Suprapubic skin (tissue), 4 donors: ENCODE measurements at regions not wholly inside any gene's neighbourhood (a gene's known extent, or its start where the extent isn't known, plus 50 kb on each side); places are given as distances from the start of the nearest gene placed in this dataset.

Experiments used
- DNase-seq, 2 donors: peaks; one replicate each; pipeline ENCODE4 v3.0.0-alpha.2; 2019; ENCODE audit warnings: low spot score in 2 of 2
- H3K27ac ChIP-seq: fragments of 200-600 bp; sonication (generic); one replicate; pipeline ENCODE4 v1.5.1; 2019
- H3K27me3 ChIP-seq: fragments of 200-600 bp; sonication (generic); one replicate; pipeline ENCODE4 v1.5.1; 2019
- H3K36me3 ChIP-seq: fragments of 200-600 bp; sonication (generic); one replicate; pipeline ENCODE4 v1.5.1; 2019
- H3K4me1 ChIP-seq: fragments of 200-600 bp; sonication (generic); one replicate; pipeline ENCODE4 v1.5.1; 2019
- H3K4me3 ChIP-seq: fragments of 200-600 bp; sonication (generic); one replicate; pipeline ENCODE4 v1.5.1; 2019; ENCODE audit warnings: mild to moderate bottlenecking
- H3K9me3 ChIP-seq: fragments of 200-600 bp; sonication (generic); one replicate; pipeline ENCODE4 v1.5.1; 2019
- CTCF ChIP-seq, 2 donors: fragments of 200-600 bp in 1 of 2; fragments of 450-650 bp in 1 of 2; sonication (generic) in 1 of 2; IDR thresholded peaks; one replicate each; pipeline ENCODE4 v1.5.1; 2016 to 2019; ENCODE audit warnings: antibody characterized with exemption in 2 of 2, mild to moderate bottlenecking in 1 of 2, moderate library complexity in 1 of 2
- EP300 ChIP-seq: sonication (generic); formaldehyde crosslinking; IDR thresholded peaks from one replicate; pipeline ENCODE4 v1.6.1; 2017; ENCODE audit warnings: antibody characterized with exemption
- POLR2A ChIP-seq, 2 donors: fragments of 450-650 bp; IDR thresholded peaks; one replicate each; pipeline ENCODE4 v1.6.1; 2017; ENCODE audit warnings: antibody characterized with exemption in 2 of 2, mild to moderate bottlenecking in 2 of 2, moderate library complexity in 2 of 2
- POLR2AphosphoS5 ChIP-seq, 3 donors: sonication (generic); formaldehyde crosslinking; IDR thresholded peaks; one replicate each; pipeline ENCODE4 v1.6.1; 2017; ENCODE audit warnings: antibody characterized with exemption in 3 of 3
- WGBS: methylation state at CpG from one replicate; pipeline ENCODE4 v1.1.5; 2018; 5-methylcytosine and 5-hydroxymethylcytosine counted together

- H3K27me3 ChIP-seq: no peaks in the 10 kb centered on the region
- TF ChIP-seq EP300: no peak
- no peak for TF ChIP-seq POLR2A (IDR thresholded peaks at IDR 0.05)
- TF ChIP-seq POLR2AphosphoS5 (IDR thresholded peaks at IDR 0.05): no peak
- no peak for TF ChIP-seq CTCF (IDR thresholded peaks at IDR 0.05)
- no peak for DNase-seq
These were observed 145.9 kb downstream of the ZPLD1 start for GRCh38 chr3:102580760-102581159.

GRCh38 chr3:102586485-102586884, 151.7 kb downstream of the ZPLD1 start:
- no peak overlapping the region for H3K27ac ChIP-seq
- no peak overlapping the region for H3K4me3 ChIP-seq
- TF ChIP-seq EP300: no peak
- TF ChIP-seq CTCF (IDR thresholded peaks at IDR 0.05): no peak
- no peak for TF ChIP-seq POLR2AphosphoS5 (IDR thresholded peaks at IDR 0.05)
- no peak for TF ChIP-seq POLR2A (IDR thresholded peaks at IDR 0.05)
- WGBS: 83% methylated on average over 4 of the region's 4 CpGs
- H3K4me1 ChIP-seq: no peaks in the 10 kb centered on the region
- H3K9me3 ChIP-seq: no peaks in the 10 kb centered on the region
- H3K36me3 ChIP-seq: no peaks in the 10 kb centered on the region
- no peaks in the 10 kb centered on the region for H3K27me3 ChIP-seq
- no peak for DNase-seq

More at GRCh38 chr3:102580760-102581159, 145.9 kb downstream of the ZPLD1 start:
- H3K4me3 ChIP-seq: no peak overlapping the region
- no peaks in the 10 kb centered on the region for H3K4me1 ChIP-seq
- H3K27ac ChIP-seq: no peak overlapping the region
- no peaks in the 10 kb centered on the region for H3K36me3 ChIP-seq
- no peaks in the 10 kb centered on the region for H3K9me3 ChIP-seq

GRCh38 chr3:102593812-102594602, 159.2 kb downstream of the ZPLD1 start:
- 69% methylated on average over 2 of the region's 2 CpGs for WGBS

GRCh38 chr3:102595057-102595456, 160.2 kb downstream of the ZPLD1 start:
- no peak overlapping the region for H3K27ac ChIP-seq
- no peaks in the 10 kb centered on the region for H3K27me3 ChIP-seq
- WGBS: 76% methylated on average over 3 of the region's 3 CpGs
- no peaks in the 10 kb centered on the region for H3K4me1 ChIP-seq
- TF ChIP-seq POLR2AphosphoS5 (IDR thresholded peaks at IDR 0.05): no peak
- no peak for TF ChIP-seq EP300
- no peak for TF ChIP-seq POLR2A (IDR thresholded peaks at IDR 0.05)
- no peak for TF ChIP-seq CTCF (IDR thresholded peaks at IDR 0.05)
- H3K9me3 ChIP-seq: no peaks in the 10 kb centered on the region
- no peaks in the 10 kb centered on the region for H3K36me3 ChIP-seq
- no peak for DNase-seq
- H3K4me3 ChIP-seq: no peak overlapping the region

More at GRCh38 chr3:102593812-102594602, 159.2 kb downstream of the ZPLD1 start:
- no peak for TF ChIP-seq CTCF (IDR thresholded peaks at IDR 0.05)
- no peak for TF ChIP-seq EP300
- no peak for TF ChIP-seq POLR2AphosphoS5 (IDR thresholded peaks at IDR 0.05)
- no peak for TF ChIP-seq POLR2A (IDR thresholded peaks at IDR 0.05)
- Histone ChIP-seq H3K27ac (no peak overlapping the region), H3K4me3 (no peak overlapping the region), H3K9me3 (no peaks in the 10 kb centered on the region), H3K27me3 (no peaks in the 10 kb centered on the region), H3K36me3 (no peaks in the 10 kb centered on the region), H3K4me1 (no peaks in the 10 kb centered on the region)
- DNase-seq: no peak

GRCh38 chr3:102599819-102600576, 165.2 kb downstream of the ZPLD1 start:
- Histone ChIP-seq H3K27ac (no peak overlapping the region), H3K4me3 (no peak overlapping the region), H3K4me1 (no peaks in the 10 kb centered on the region), H3K27me3 (no peaks in the 10 kb centered on the region), H3K9me3 (no peaks in the 10 kb centered on the region), H3K36me3 (no peaks in the 10 kb centered on the region)
- DNase-seq: no peak
- TF ChIP-seq POLR2A (IDR thresholded peaks at IDR 0.05): no peak
- TF ChIP-seq POLR2AphosphoS5 (IDR thresholded peaks at IDR 0.05): no peak
- no peak for TF ChIP-seq CTCF (IDR thresholded peaks at IDR 0.05)
- no peak for TF ChIP-seq EP300
- 93% methylated on average over 7 of the region's 7 CpGs for WGBS
